Endothelial cell of umbilical vein (primary cell): ENCODE measurements at regions not wholly inside any gene's neighbourhood (a gene's known extent, or its start where the extent isn't known, plus 50 kb on each side); places are given as distances from the start of the nearest gene placed in this dataset.

Experiments used
- BruUV-seq: library from RNA; stranded (reverse); fragments of 400-500 nt; replicated peaks from 2 replicates; lab custom pipeline; 2021; lab: Mats Ljungman, UMichigan
- CTCF ChIA-PET: fragments of 300-600, 350-600 bp; sonication (Branson Sonifier 250); formaldehyde crosslinking; loops from one replicate; lab custom pipeline; 2021; ENCODE audit warnings: antibody characterized with exemption, inconsistent platforms; lab: Charles Lee
- POLR2A ChIA-PET: fragments of 300-600, 350-600 bp; sonication (Branson Sonifier 250); formaldehyde crosslinking; loops from one replicate; lab custom pipeline; 2021; ENCODE audit warnings: antibody characterized with exemption, inconsistent platforms; lab: Charles Lee
- DNase-seq: peaks from one replicate; pipeline ENCODE4 v3.0.0-alpha.2; 2011; ENCODE audit warnings: low read depth, low spot score
- FAIRE-seq: peaks from 2 replicates; lab custom pipeline; 2011; peaks lifted over from hg19 to GRCh38; lab: Jason Lieb, UNC
- H2AFZ ChIP-seq: 2 replicates; pipeline ENCODE4 v1.6.0; 2012; ENCODE audit warnings: low read depth, low read length, control low read depth, inconsistent platforms
- H3K27ac ChIP-seq: 2 replicates; pipeline ENCODE4 v1.5.1; 2011; ENCODE audit warnings: low read depth, mild to moderate bottlenecking, control low read depth, low read length, moderate library complexity; ENCODE audit not compliant: insufficient read depth
- H3K27me3 ChIP-seq, 2 experiments: 2 replicates each; pipeline versions ENCODE4 v1.6.0 to v1.6.1; 2011; ENCODE audit warnings: low read length in 2 of 2, mixed read lengths in 1 of 2; ENCODE audit not compliant: control insufficient read depth in 2 of 2, insufficient read depth in 2 of 2
- H3K36me3 ChIP-seq, 2 experiments: 2 replicates in 1 of 2; 3 replicates in 1 of 2; pipeline ENCODE4 v1.5.1; 2011; ENCODE audit warnings: low read length in 2 of 2, mild to moderate bottlenecking in 1 of 2, moderate library complexity in 1 of 2; ENCODE audit not compliant: control insufficient read depth in 2 of 2, insufficient read depth in 2 of 2; ENCODE audit errors: extremely low read depth in 1 of 2
- H3K4me1 ChIP-seq: 3 replicates; pipeline ENCODE4 v1.5.1; 2011; ENCODE audit warnings: mild to moderate bottlenecking, low read length; ENCODE audit not compliant: control insufficient read depth, insufficient read depth; ENCODE audit errors: extremely low read depth
- H3K4me2 ChIP-seq: 2 replicates; pipeline ENCODE4 v1.6.1; 2011; ENCODE audit warnings: low read length, control low read depth, mixed read lengths; ENCODE audit not compliant: insufficient read depth
- H3K4me3 ChIP-seq, 3 experiments: fragments of 200-600 bp in 1 of 3; sonication (generic), shearing (Covaris generic) in 1 of 3; replicated peaks in 1 of 3; 2 replicates each; pipeline ENCODE4 v1.5.1; 2011 to 2016; ENCODE audit warnings: control low read depth in 3 of 3, low read length in 3 of 3, mild to moderate bottlenecking in 2 of 3, inconsistent platforms in 1 of 3, low read depth in 1 of 3, moderate library complexity in 1 of 3; ENCODE audit not compliant: insufficient read depth in 1 of 3
- H3K79me2 ChIP-seq: 2 replicates; pipeline ENCODE4 v1.6.0; 2012; ENCODE audit warnings: low read length, inconsistent platforms; ENCODE audit not compliant: control insufficient read depth, insufficient read depth
- H3K9ac ChIP-seq: replicated peaks from 2 replicates; pipeline ENCODE3; 2011; ENCODE audit warnings: low read length, control low read depth; ENCODE audit not compliant: insufficient read depth; ENCODE audit errors: extremely low read depth
- H3K9me1 ChIP-seq: replicated peaks from 3 replicates; pipeline ENCODE4 v1.6.0; 2011; ENCODE audit warnings: mild to moderate bottlenecking, low read length; ENCODE audit not compliant: control insufficient read depth, insufficient read depth; ENCODE audit errors: extremely low read depth
- H3K9me3 ChIP-seq: replicated peaks from 2 replicates; pipeline ENCODE4 v1.5.1; 2012; ENCODE audit warnings: low read length, inconsistent platforms; ENCODE audit not compliant: control insufficient read depth, insufficient read depth
- H4K20me1 ChIP-seq: replicated peaks from 2 replicates; pipeline ENCODE3; 2011; ENCODE audit warnings: mild to moderate bottlenecking, low read length; ENCODE audit not compliant: control insufficient read depth, insufficient read depth; ENCODE audit errors: extremely low read depth
- EZH2 ChIP-seq: IDR thresholded peaks from 2 replicates; pipeline ENCODE4 v1.6.1; 2012; ENCODE audit warnings: borderline replicate concordance, low read depth, mild to moderate bottlenecking, moderate library complexity, low read length, inconsistent platforms; ENCODE audit not compliant: severe bottlenecking
- FOS ChIP-seq: IDR thresholded peaks from 2 replicates; pipeline ENCODE4 v1.6.1; 2011; ENCODE audit warnings: mild to moderate bottlenecking, low read length, moderate library complexity, borderline replicate concordance; ENCODE audit not compliant: insufficient read depth
- GATA2 ChIP-seq: IDR thresholded peaks from 2 replicates; pipeline ENCODE4 v1.7.0; 2011; ENCODE audit warnings: low read depth, mild to moderate bottlenecking, moderate library complexity, mixed read lengths, low read length; ENCODE audit not compliant: insufficient read length, insufficient read depth
- JUN ChIP-seq: IDR thresholded peaks from 2 replicates; pipeline ENCODE4 v1.6.1; 2011; ENCODE audit warnings: borderline replicate concordance, low read depth; ENCODE audit not compliant: insufficient read length, insufficient read depth
- MAX ChIP-seq: IDR thresholded peaks from 2 replicates; pipeline ENCODE4 v1.6.1; 2011; ENCODE audit not compliant: insufficient read depth, insufficient read length
- MYC ChIP-seq: IDR thresholded peaks from one replicate; pipeline ENCODE4 v1.6.1; 2011; ENCODE audit warnings: mild to moderate bottlenecking, low read depth, low read length
- POLR2A ChIP-seq: IDR thresholded peaks from 2 replicates; pipeline ENCODE4 v1.6.1; 2012; ENCODE audit warnings: low read depth, mild to moderate bottlenecking, control low read depth, low read length
- POLR2AphosphoS5 ChIP-seq: IDR thresholded peaks from 2 replicates; pipeline ENCODE4 v1.6.1; 2012; ENCODE audit warnings: low read depth, mild to moderate bottlenecking, control low read depth, low read length, moderate library complexity; ENCODE audit not compliant: insufficient read depth
- dilution Hi-C: fragments of 300-500 bp; cut with MboI; formaldehyde crosslinking; loops from one replicate; pipeline ENCODE4 v1.15.0; 2019; ENCODE audit warnings: low sequenced_read_pairs; ENCODE audit not compliant: extremely low pct_ligation_motif_present
- intact Hi-C: fragments of 100-400 bp; cut with micrococcal nuclease; formaldehyde crosslinking; loops from one replicate; pipeline ENCODE4 v1.10.0; 2022
- TF ChIP-seq, protein P1 (sequence below), 2 donors: IDR thresholded peaks; 1 replicate in 1 of 2; 2 replicates in 1 of 2; pipeline ENCODE4 v1.5.1; 2011; ENCODE audit warnings: low read length in 2 of 2, mild to moderate bottlenecking in 2 of 2, moderate library complexity in 2 of 2, control low read depth in 1 of 2, inconsistent platforms in 1 of 2, low read depth in 1 of 2; ENCODE audit not compliant: insufficient read depth in 1 of 2; ENCODE audit errors: extremely low read depth in 1 of 2

DNA sequence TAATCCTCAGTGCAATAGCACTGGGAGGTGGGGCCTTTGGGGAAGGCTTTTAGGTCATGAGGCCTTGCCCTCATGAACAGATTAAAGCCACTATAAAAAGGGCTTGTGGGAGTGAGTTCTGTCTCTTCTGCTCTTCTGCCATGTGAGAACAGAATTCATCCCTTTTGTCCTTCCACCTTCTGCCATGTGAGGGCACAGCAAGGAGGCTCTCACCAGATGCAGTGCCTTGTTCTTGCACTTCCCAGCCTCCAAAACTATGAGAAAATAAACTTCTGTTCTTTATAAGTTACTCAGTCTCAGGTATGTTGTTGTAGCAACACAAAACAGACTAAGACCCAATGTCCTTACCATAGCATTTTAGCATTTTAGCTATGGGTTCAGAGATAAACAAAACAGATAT lies 81.7 kb upstream of the CPLX2 start:
- intact Hi-C loops (no loop called here), dilution Hi-C loops (no loop called here)
- no peak for DNase-seq
- FAIRE-seq, result no peak
- Histone ChIP-seq H4K20me1 (no peaks in the 10 kb centered on the region), H3K36me3 (no peaks in the 10 kb centered on the region), H3K27ac (no peak overlapping the region), H3K4me2 (no peak overlapping the region), H3K4me3 (no peak overlapping the region), H3K9me3 (no peaks in the 10 kb centered on the region), H3K27me3 (no peaks in the 10 kb centered on the region), H3K79me2 (no peaks in the 10 kb centered on the region), H3K9ac (no peak overlapping the region), H3K4me1 (no peaks in the 10 kb centered on the region), H3K9me1 (no peaks in the 10 kb centered on the region), H2AFZ (no peak overlapping the region)
- TF ChIP-seq MAX (no peak), FOS (no peak), EZH2 (no peak), JUN (no peak), POLR2AphosphoS5 (no peak), GATA2 (no peak), POLR2A (no peak), MYC (no peak)
- TF ChIP-seq, protein P1, sequence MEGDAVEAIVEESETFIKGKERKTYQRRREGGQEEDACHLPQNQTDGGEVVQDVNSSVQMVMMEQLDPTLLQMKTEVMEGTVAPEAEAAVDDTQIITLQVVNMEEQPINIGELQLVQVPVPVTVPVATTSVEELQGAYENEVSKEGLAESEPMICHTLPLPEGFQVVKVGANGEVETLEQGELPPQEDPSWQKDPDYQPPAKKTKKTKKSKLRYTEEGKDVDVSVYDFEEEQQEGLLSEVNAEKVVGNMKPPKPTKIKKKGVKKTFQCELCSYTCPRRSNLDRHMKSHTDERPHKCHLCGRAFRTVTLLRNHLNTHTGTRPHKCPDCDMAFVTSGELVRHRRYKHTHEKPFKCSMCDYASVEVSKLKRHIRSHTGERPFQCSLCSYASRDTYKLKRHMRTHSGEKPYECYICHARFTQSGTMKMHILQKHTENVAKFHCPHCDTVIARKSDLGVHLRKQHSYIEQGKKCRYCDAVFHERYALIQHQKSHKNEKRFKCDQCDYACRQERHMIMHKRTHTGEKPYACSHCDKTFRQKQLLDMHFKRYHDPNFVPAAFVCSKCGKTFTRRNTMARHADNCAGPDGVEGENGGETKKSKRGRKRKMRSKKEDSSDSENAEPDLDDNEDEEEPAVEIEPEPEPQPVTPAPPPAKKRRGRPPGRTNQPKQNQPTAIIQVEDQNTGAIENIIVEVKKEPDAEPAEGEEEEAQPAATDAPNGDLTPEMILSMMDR (IDR thresholded peaks at IDR 0.05; ENCODE audit: extremely low read depth in 1 of 2, insufficient read depth in 1 of 2, low read depth in 1 of 2, low read length in 2 of 2), result no peak
- POLR2A ChIA-PET, result no interaction called here
- CTCF ChIA-PET, result no interaction called here
- BruUV-seq, result no TSS peak
